ENCODE measurements at regions not wholly inside any gene's neighbourhood (a gene's known extent, or its start where the extent isn't known, plus 50 kb on each side); places are given as distances from the start of the nearest gene placed in this dataset.
"Not testable (repeated sequence)": the region's sequence is repeated elsewhere in the genome, so short reads cannot be mapped to it uniquely, and the experiment has no call there.

- not testable (repeated sequence) for TF ChIP-seq CTCF (IDR thresholded peaks at IDR 0.05; ENCODE audit: insufficient read depth, low read length); POLR2AphosphoS5 (IDR thresholded peaks at IDR 0.05; ENCODE audit: low read depth); REST (IDR thresholded peaks at IDR 0.05; ENCODE audit: insufficient replicate concordance, low read depth); GABPA (IDR thresholded peaks at IDR 0.05; ENCODE audit: low read depth); SPI1 (IDR thresholded peaks at IDR 0.05; ENCODE audit: borderline replicate concordance, low read depth)
Observed at GRCh38 chrX:6932942-6933341, 214.6 kb upstream of the STS start.
